HUES48 (cell line): ENCODE measurements at regions not wholly inside any gene's neighbourhood (a gene's known extent, or its start where the extent isn't known, plus 50 kb on each side); places are given as distances from the start of the nearest gene placed in this dataset.

Source experiments
- H3K27ac ChIP-seq: one replicate; pipeline ENCODE4 v1.7.0; 2013; ENCODE audit warnings: low read depth, low read length, inconsistent platforms
- H3K27me3 ChIP-seq: 2 replicates; pipeline ENCODE4 v1.6.1; 2013; ENCODE audit warnings: mild to moderate bottlenecking, low read length; ENCODE audit not compliant: control insufficient read depth, insufficient read depth
- H3K36me3 ChIP-seq: 2 replicates; pipeline ENCODE4 v1.6.1; 2013; ENCODE audit warnings: low read length; ENCODE audit not compliant: control insufficient read depth, insufficient read depth
- H3K4me1 ChIP-seq: 2 replicates; pipeline ENCODE4 v1.6.1; 2013; ENCODE audit warnings: mild to moderate bottlenecking, low read length; ENCODE audit not compliant: control insufficient read depth, insufficient read depth
- H3K4me3 ChIP-seq: 2 replicates; pipeline ENCODE4 v1.5.1; 2013; ENCODE audit warnings: mild to moderate bottlenecking, low read depth, low read length
- H3K9ac ChIP-seq: 2 replicates; pipeline ENCODE4 v1.6.1; 2013; ENCODE audit warnings: mild to moderate bottlenecking, low read depth, low read length, moderate library complexity
- H3K9me3 ChIP-seq: 2 replicates; pipeline ENCODE4 v1.6.1; 2013; ENCODE audit warnings: low read length; ENCODE audit not compliant: control insufficient read depth, insufficient read depth

GRCh38 chr20:1707588-1708449, 50.2 kb upstream of the SIRPG start:
- Histone ChIP-seq H3K36me3 (no peaks in the 10 kb centered on the region), H3K9me3 (no peaks in the 10 kb centered on the region), H3K9ac (no peak overlapping the region), H3K4me1 (no peaks in the 10 kb centered on the region), H3K27me3 (peaks cover 2% of the 10 kb centered on the region; the same call in 1 of the 2 replicates), H3K4me3 (no peak overlapping the region), H3K27ac (no peak overlapping the region)
